Activated naive CD8-positive, alpha-beta T cell treated with anti-CD3 and anti-CD28 coated beads, Interleukin-2, amount 10 ng/mL, durations not matched to agents 7 days and 5 days (primary cell): ENCODE measurements at regions not wholly inside any gene's neighbourhood (a gene's known extent, or its start where the extent isn't known, plus 50 kb on each side); places are given as distances from the start of the nearest gene placed in this dataset.
A peak's percentile ranks its signal among the peaks of the same experiment; 100 is the strongest.

ENCODE experiments used
- ATAC-seq: fragments of 150-1000 bp; cut with Tn5 transposase; one replicate; pipeline ENCODE4 v1.10.0; 2021; ENCODE audit warnings: low read depth, moderate library complexity
- POLR2A ChIA-PET: fragments of 350-600 bp; sonication (Branson Sonifier 250); formaldehyde crosslinking; loops from one replicate; lab custom pipeline; 2021; ENCODE audit warnings: antibody characterized with exemption; lab: Charles Lee
- DNase-seq: peaks from one replicate; pipeline ENCODE4 v3.0.0; 2021
- H3K27ac Mint-ChIP-seq: one replicate; pipeline ENCODE4 v1.8.0; 2022; ENCODE audit warnings: mild to moderate bottlenecking, mixed read lengths
- H3K27me3 Mint-ChIP-seq: one replicate; pipeline ENCODE4 v1.8.0; 2022; ENCODE audit warnings: mild to moderate bottlenecking, moderate library complexity, mixed read lengths
- H3K36me3 Mint-ChIP-seq: one replicate; pipeline ENCODE4 v1.8.0; 2021; ENCODE audit warnings: mild to moderate bottlenecking, mixed read lengths
- H3K4me1 Mint-ChIP-seq: one replicate; pipeline ENCODE4 v1.8.0; 2021; ENCODE audit warnings: mixed read lengths
- H3K4me3 Mint-ChIP-seq: one replicate; pipeline ENCODE4 v1.8.0; 2022; ENCODE audit warnings: mild to moderate bottlenecking, moderate library complexity, mixed read lengths
- H3K9me3 Mint-ChIP-seq: one replicate; pipeline ENCODE4 v1.8.0; 2021; ENCODE audit warnings: mixed read lengths

DNA sequence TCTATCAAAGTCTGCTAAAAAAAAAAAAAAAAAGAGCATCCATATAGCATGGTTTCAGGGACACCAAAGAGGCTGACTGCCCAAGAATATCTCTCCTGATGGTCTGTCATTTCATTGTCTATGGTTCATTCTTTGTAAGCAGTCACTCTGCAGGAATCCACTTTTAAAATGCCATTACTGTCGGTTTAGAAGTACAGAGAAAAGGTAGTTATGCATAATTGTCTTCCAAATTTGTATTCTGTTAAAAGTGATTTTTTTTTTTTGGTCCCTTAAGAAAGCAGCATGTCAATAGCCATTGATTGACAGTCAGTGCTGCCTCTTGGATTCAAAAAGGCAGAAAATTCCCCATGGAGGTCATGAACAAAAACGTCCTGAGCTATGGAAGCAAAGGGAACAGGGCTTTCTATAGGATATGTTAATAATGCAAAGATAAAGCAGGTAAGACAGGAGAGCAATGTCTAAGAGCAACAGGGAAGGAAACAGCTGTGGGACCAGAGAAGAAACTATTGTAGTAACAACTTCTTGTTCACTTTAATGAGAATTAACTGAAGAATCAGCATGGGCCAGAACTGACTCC is 245.8 kb downstream of the TMX3 start:
- H3K4me3 Mint-ChIP-seq, result no peak overlapping the region
- peaks cover 12% of the 10 kb centered on the region for H3K27me3 Mint-ChIP-seq
- H3K27ac Mint-ChIP-seq, result no peak overlapping the region
- no peaks in the 10 kb centered on the region for H3K9me3 Mint-ChIP-seq
- no peaks in the 10 kb centered on the region for H3K36me3 Mint-ChIP-seq
- ATAC-seq (no peak), DNase-seq (no peak)
- POLR2A ChIA-PET, result no interaction called here
- H3K4me1 Mint-ChIP-seq, result peaks cover 6% of the 10 kb centered on the region

DNA sequence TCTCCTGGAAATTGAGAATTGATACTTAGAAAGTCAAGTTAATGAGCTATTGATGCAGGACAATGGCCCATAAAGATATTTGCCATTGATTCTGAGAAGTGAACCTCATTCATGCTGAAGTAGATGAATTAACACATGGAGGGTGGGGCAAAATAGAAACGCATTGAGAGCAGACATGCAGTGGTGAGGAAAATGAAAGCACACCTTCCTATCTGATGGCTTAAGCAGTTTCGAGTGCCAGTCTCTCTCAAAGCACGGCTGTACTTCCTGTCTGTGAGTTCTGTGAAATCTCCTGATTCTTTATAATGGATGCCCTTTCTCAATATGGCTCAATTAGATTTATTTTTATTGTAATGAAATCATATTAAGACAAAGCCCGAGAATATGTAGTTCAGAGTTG is 247.0 kb downstream of the TMX3 start:
- Mint-ChIP-seq H3K36me3 (no peaks in the 10 kb centered on the region), H3K4me1 (peaks cover 6% of the 10 kb centered on the region), H3K27me3 (peaks cover 9% of the 10 kb centered on the region), H3K9me3 (no peaks in the 10 kb centered on the region), H3K4me3 (peak overlapping the region; percentile 31), H3K27ac (no peak overlapping the region)
- POLR2A ChIA-PET, result no interaction called here
- DNase-seq (no peak), ATAC-seq (peak; percentile 87)

- H3K9me3 Mint-ChIP-seq, result no peaks in the 10 kb centered on the region
- no peak overlapping the region for H3K4me3 Mint-ChIP-seq
- H3K36me3 Mint-ChIP-seq, result no peaks in the 10 kb centered on the region
- H3K4me1 Mint-ChIP-seq, result peaks cover 6% of the 10 kb centered on the region
- DNase-seq (no peak), ATAC-seq (no peak)
- no peak overlapping the region for H3K27ac Mint-ChIP-seq
- POLR2A ChIA-PET, result no interaction called here
- H3K27me3 Mint-ChIP-seq, result peaks cover 8% of the 10 kb centered on the region
These were observed 247.6 kb downstream of the TMX3 start for GRCh38 chr18:68467329-68467728.

- H3K36me3 Mint-ChIP-seq, result no peaks in the 10 kb centered on the region
- no peak for ATAC-seq
- H3K4me1 Mint-ChIP-seq, result peaks cover 6% of the 10 kb centered on the region
- no peak overlapping the region for H3K4me3 Mint-ChIP-seq
- DNase-seq, result no peak
- H3K27me3 Mint-ChIP-seq, result peaks cover 8% of the 10 kb centered on the region
- POLR2A ChIA-PET, result no interaction called here
- no peaks in the 10 kb centered on the region for H3K9me3 Mint-ChIP-seq
- H3K27ac Mint-ChIP-seq, result no peak overlapping the region
These were observed 248.2 kb downstream of the TMX3 start for GRCh38 chr18:68466672-68467071.

- H3K4me3 Mint-ChIP-seq, result no peak overlapping the region
- POLR2A ChIA-PET, result no interaction called here
- ATAC-seq, result no peak
These were observed 252.1 kb downstream of the TMX3 start for GRCh38 chr18:68462766-68463165.

GRCh38 chr18:68462148-68462547 is 252.8 kb downstream of the TMX3 start:
- no peaks in the 10 kb centered on the region for H3K9me3 Mint-ChIP-seq
- H3K36me3 Mint-ChIP-seq, result no peaks in the 10 kb centered on the region
- no peak overlapping the region for H3K4me3 Mint-ChIP-seq
- DNase-seq, result no peak
- no peak overlapping the region for H3K27ac Mint-ChIP-seq
- H3K4me1 Mint-ChIP-seq, result no peaks in the 10 kb centered on the region
- peaks cover 3% of the 10 kb centered on the region for H3K27me3 Mint-ChIP-seq
- ATAC-seq, result no peak
- POLR2A ChIA-PET, result no interaction called here

More at GRCh38 chr18:68462766-68463165, 252.1 kb downstream of the TMX3 start:
- Mint-ChIP-seq H3K27me3 (peaks cover 3% of the 10 kb centered on the region), H3K27ac (no peak overlapping the region), H3K9me3 (no peaks in the 10 kb centered on the region), H3K36me3 (no peaks in the 10 kb centered on the region), H3K4me1 (peaks cover 2% of the 10 kb centered on the region)
- DNase-seq, result no peak

DNA sequence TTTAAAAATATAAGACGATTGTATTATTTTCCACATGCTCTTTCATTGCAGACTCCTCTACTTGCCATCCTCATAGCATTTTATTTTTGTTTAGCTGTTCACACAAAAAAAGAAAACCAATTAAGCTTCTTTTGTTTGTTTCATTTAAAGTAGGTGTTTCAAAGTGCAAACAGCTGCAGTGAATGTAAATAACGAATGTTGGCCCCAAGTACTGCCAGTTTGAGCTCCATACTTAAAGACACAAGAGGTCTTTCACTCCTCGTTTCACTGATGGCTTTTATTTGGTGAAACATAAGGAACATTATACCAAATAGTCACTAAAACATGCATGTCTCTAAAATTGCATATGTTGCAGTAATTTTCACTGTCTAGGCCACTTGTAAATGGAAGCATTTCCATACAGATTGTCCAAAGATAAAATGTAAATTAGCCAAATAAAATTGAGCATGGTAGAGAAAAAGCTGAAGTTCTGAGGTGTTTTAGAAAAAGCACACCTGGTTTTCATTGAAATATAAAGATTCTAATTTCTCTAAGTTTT is 253.4 kb downstream of the TMX3 start:
- peaks cover 3% of the 10 kb centered on the region for H3K27me3 Mint-ChIP-seq
- POLR2A ChIA-PET, result no interaction called here
- ATAC-seq (no peak), DNase-seq (no peak)
- H3K4me1 Mint-ChIP-seq, result no peaks in the 10 kb centered on the region
- H3K4me3 Mint-ChIP-seq, result no peak overlapping the region
- H3K27ac Mint-ChIP-seq, result no peak overlapping the region
- no peaks in the 10 kb centered on the region for H3K36me3 Mint-ChIP-seq
- H3K9me3 Mint-ChIP-seq, result no peaks in the 10 kb centered on the region

DNA sequence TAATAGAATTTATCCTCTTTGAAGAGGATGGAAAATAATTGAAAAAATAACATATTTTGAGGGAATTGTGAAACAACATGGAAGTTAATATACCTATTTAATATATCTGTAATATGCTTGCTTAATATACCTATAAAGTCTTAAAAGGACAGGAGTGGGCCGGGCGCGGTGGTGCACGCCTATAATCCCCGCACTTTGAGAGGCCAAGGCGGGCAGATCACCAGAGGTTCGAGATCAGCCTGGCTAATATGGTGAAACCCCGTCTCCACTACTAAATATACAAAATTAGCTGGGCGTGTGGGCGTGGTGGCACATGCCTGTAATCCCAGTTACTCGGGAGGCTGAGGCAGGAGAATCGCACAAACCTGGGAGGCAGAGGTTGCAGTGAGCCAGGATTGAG is 254.9 kb downstream of the TMX3 start:
- POLR2A ChIA-PET, result no interaction called here

DNA sequence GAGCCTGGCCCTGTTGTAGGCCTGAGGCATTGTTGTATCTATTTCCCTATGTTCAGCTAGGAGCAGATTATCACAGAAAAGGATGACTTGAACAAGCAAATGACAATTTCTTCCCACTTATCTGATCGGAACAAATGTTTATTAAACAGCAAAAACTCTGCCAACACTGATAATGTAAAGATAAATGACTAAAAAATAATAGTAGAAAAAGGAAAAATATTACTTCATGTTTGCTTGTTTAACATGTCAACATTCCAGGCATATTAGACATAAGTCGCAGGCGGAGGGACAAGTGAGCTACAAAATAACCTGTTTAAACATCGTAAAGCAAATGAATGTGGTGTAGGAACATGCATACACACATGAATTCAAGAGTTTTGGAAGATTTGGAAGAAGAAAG is 257.9 kb downstream of the TMX3 start:
- Mint-ChIP-seq H3K9me3 (peaks cover 2% of the 10 kb centered on the region), H3K36me3 (no peaks in the 10 kb centered on the region), H3K4me1 (no peaks in the 10 kb centered on the region), H3K4me3 (no peak overlapping the region), H3K27me3 (no peaks in the 10 kb centered on the region), H3K27ac (no peak overlapping the region)
- DNase-seq, result no peak
- no peak for ATAC-seq
- POLR2A ChIA-PET, result no interaction called here

More for the DNA sequence above, 254.9 kb downstream of the TMX3 start:
- DNase-seq, result no peak
- Mint-ChIP-seq H3K27ac (no peak overlapping the region), H3K36me3 (no peaks in the 10 kb centered on the region), H3K4me3 (no peak overlapping the region), H3K27me3 (no peaks in the 10 kb centered on the region), H3K9me3 (peaks cover 2% of the 10 kb centered on the region), H3K4me1 (no peaks in the 10 kb centered on the region)
- no peak for ATAC-seq

- ATAC-seq, result no peak
- no peaks in the 10 kb centered on the region for H3K36me3 Mint-ChIP-seq
- no peaks in the 10 kb centered on the region for H3K4me1 Mint-ChIP-seq
- no peaks in the 10 kb centered on the region for H3K27me3 Mint-ChIP-seq
- no peak overlapping the region for H3K4me3 Mint-ChIP-seq
- DNase-seq, result no peak
- POLR2A ChIA-PET, result no interaction called here
- peaks cover 2% of the 10 kb centered on the region for H3K9me3 Mint-ChIP-seq
- H3K27ac Mint-ChIP-seq, result no peak overlapping the region
These were observed 259.7 kb downstream of the TMX3 start for GRCh38 chr18:68455229-68455603.

DNA sequence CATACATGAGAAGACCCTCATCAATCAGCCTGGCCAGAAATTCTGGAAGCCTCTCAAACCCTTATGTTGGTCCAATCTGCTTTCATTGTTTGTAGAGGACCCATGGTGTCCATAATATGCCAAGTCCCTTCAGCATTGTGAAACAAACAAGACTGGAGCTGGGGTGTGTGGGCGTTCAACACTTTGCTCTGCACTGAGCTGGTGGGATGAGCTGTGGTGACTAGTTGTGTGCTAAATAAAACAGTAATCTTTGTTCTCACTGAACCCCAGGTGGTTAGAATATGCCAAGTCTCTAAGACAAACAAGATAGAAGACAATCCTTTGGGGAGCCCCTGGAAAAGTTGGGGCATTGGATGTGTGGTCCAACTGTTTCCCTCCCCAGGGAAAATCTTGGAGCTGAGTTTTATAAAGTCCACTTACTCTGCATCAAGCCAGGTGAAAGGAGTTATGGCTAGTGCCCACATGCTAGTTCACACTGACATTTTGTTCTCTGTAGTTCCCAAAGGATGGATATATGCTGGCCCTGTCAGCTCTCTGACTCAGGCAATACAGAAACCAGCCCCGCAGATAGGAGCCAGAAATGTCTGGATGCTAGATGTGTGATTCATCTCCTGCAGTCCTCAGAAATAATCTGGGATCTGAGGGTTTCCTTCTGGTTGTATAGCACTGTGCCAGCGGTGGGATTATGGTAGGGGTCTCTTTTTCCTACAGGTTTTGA is 260.2 kb downstream of the TMX3 start:
- Mint-ChIP-seq H3K36me3 (no peaks in the 10 kb centered on the region), H3K27ac (no peak overlapping the region), H3K9me3 (peaks cover 2% of the 10 kb centered on the region), H3K4me1 (no peaks in the 10 kb centered on the region), H3K27me3 (no peaks in the 10 kb centered on the region), H3K4me3 (no peak overlapping the region)
- DNase-seq (no peak), ATAC-seq (no peak)
- POLR2A ChIA-PET, result no interaction called here

DNA sequence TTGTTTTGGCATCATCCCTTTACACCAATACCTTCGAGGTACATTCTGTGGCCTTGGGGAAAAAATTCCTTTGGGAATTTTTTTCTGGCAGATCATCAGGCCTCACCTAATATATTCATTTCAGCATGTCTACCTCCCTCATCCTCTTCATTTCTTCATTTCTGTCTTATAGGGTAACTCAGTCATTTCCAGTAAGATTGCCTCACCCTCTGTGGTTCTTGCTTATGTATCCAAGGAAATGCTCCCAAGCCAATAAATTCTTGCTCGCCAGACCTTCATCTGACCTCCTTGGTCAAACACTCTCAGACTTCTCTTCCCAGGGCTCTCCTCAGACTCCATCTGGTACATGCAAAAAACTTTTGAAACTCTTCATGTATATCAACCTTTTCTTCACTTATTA is 265.6 kb downstream of the TMX3 start:
- H3K27me3 Mint-ChIP-seq, result no peaks in the 10 kb centered on the region
- no peaks in the 10 kb centered on the region for H3K4me1 Mint-ChIP-seq
- DNase-seq, result no peak
- no peak overlapping the region for H3K27ac Mint-ChIP-seq
- H3K36me3 Mint-ChIP-seq, result no peaks in the 10 kb centered on the region
- POLR2A ChIA-PET, result no interaction called here
- H3K4me3 Mint-ChIP-seq, result no peak overlapping the region
- H3K9me3 Mint-ChIP-seq, result no peaks in the 10 kb centered on the region
- ATAC-seq, result no peak

GRCh38 chr18:68448736-68449135 is 266.2 kb downstream of the TMX3 start:
- Mint-ChIP-seq H3K9me3 (no peaks in the 10 kb centered on the region), H3K36me3 (no peaks in the 10 kb centered on the region), H3K27me3 (no peaks in the 10 kb centered on the region), H3K27ac (no peak overlapping the region), H3K4me3 (no peak overlapping the region), H3K4me1 (no peaks in the 10 kb centered on the region)
- DNase-seq (no peak), ATAC-seq (no peak)
- POLR2A ChIA-PET, result no interaction called here

- Mint-ChIP-seq H3K4me3 (no peak overlapping the region), H3K4me1 (no peaks in the 10 kb centered on the region), H3K27me3 (no peaks in the 10 kb centered on the region), H3K36me3 (no peaks in the 10 kb centered on the region), H3K27ac (no peak overlapping the region), H3K9me3 (no peaks in the 10 kb centered on the region)
- POLR2A ChIA-PET, result no interaction called here
- ATAC-seq, result no peak
- no peak for DNase-seq
These were observed 267.6 kb downstream of the TMX3 start for GRCh38 chr18:68447286-68447685.
